HG03520 (cell line): ENCODE measurements at regions not wholly inside any gene's neighbourhood (a gene's known extent, or its start where the extent isn't known, plus 50 kb on each side); places are given as distances from the start of the nearest gene placed in this dataset.
"Not testable (repeated sequence)": the region's sequence is repeated elsewhere in the genome, so short reads cannot be mapped to it uniquely, and the experiment has no call there.

Source experiments
- ATAC-seq: cut with Tn5 transposase; IDR thresholded peaks from one replicate; pipeline ENCODE4 v1.9.1; 2021; ENCODE audit warnings: mild to moderate bottlenecking, moderate library complexity; ENCODE audit not compliant: unreplicated experiment

GRCh38 chr18:12179029-12179428, 75.1 kb upstream of the CIDEA start:
- not testable (repeated sequence) for ATAC-seq

GRCh38 chr18:12179697-12180577, 74.2 kb upstream of the CIDEA start:
- ATAC-seq, result not testable (repeated sequence)

GRCh38 chr18:12198797-12199196, 55.4 kb upstream of the CIDEA start:
- ATAC-seq, result not testable (repeated sequence)

GRCh38 chr18:12200186-12200585, 54.0 kb upstream of the CIDEA start:
- peak; percentile 98 for ATAC-seq
